ENCODE measurements at regions not wholly inside any gene's neighbourhood (a gene's known extent, or its start where the extent isn't known, plus 50 kb on each side); places are given as distances from the start of the nearest gene placed in this dataset.
"Not testable (repeated sequence)": the region's sequence is repeated elsewhere in the genome, so short reads cannot be mapped to it uniquely, and the experiment has no call there.

DNA sequence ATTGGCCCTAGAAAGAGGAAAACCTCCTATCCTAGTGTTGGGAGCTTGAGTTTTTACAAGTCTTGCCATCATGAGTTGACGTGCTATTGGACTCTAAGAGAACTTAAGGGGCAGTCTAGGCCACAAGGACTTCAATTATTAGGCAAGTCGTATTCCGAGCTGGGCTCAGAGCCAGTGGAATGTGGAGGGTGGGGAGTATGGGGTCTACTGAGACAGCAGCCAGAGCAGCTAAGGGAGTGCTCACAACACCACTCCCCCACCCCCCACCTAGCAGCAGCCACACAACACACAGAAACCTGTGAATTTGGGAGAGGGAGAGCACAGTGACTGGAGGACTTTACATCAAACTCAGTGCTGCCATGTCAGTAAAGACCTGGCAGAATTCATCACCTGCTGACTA lies 62.0 kb upstream of the ZNG1F start:
- not testable (repeated sequence) for H3K23ac ChIP-seq (ENCODE audit: low read depth, low read length, poor library complexity); H3K27me3 ChIP-seq (ENCODE audit: control insufficient read depth in 3 of 3, insufficient read depth in 3 of 3, low read depth in 1 of 3, low read length in 3 of 3); H2BK120ac ChIP-seq (ENCODE audit: low read depth, low read length); DNase-seq (ENCODE audit: low spot score); H3K14ac ChIP-seq (ENCODE audit: low read length); H2AK5ac ChIP-seq (ENCODE audit: low read depth, low read length); H3K4me2 ChIP-seq (ENCODE audit: insufficient read depth, low read length, poor library complexity, severe bottlenecking); H2BK12ac ChIP-seq (ENCODE audit: low read length); H2BK15ac ChIP-seq (ENCODE audit: low read length); H3K4me1 ChIP-seq (ENCODE audit: control insufficient read depth in 2 of 2, insufficient read depth in 1 of 2, low read depth in 1 of 2, low read length in 2 of 2); H3K4ac ChIP-seq (ENCODE audit: low read length); H2BK5ac ChIP-seq (ENCODE audit: low read length); H3K36me3 ChIP-seq (replicated peaks in 1 of 2; ENCODE audit: control insufficient read depth in 2 of 2, insufficient read depth in 2 of 2, low read length in 2 of 2); H4K8ac ChIP-seq (ENCODE audit: low read depth, low read length); H3K79me1 ChIP-seq (ENCODE audit: low read depth, low read length); H4K91ac ChIP-seq (ENCODE audit: low read depth, low read length, poor library complexity); H2AFZ ChIP-seq (ENCODE audit: low read length); H3K4me3 ChIP-seq (ENCODE audit: low read length in 2 of 2); H3K27ac ChIP-seq (replicated peaks; ENCODE audit: low read length); H3K9me3 ChIP-seq (replicated peaks in 1 of 2; ENCODE audit: control insufficient read depth in 2 of 2, insufficient read depth in 1 of 2, low read depth in 1 of 2, low read length in 2 of 2); H3K18ac ChIP-seq (ENCODE audit: low read length); H3K9ac ChIP-seq (ENCODE audit: low read depth, low read length, poor library complexity)
- WGBS, 2 donors (ENCODE audit: extremely low coverage in 2 of 2, insufficient read length in 2 of 2, insufficient replicate concordance in 1 of 2) = no CpG with 5 or more reads among the region's 3 CpGs

GRCh38 chr9:41246702-41247101 lies 57.6 kb upstream of the ZNG1F start:
- H3K4me1 ChIP-seq (ENCODE audit: control insufficient read depth in 2 of 2, insufficient read depth in 1 of 2, low read depth in 1 of 2, low read length in 2 of 2); H3K23ac ChIP-seq (ENCODE audit: low read depth, low read length, poor library complexity); H4K91ac ChIP-seq (ENCODE audit: low read depth, low read length, poor library complexity); H3K27me3 ChIP-seq (ENCODE audit: control insufficient read depth in 3 of 3, insufficient read depth in 3 of 3, low read depth in 1 of 3, low read length in 3 of 3); H3K27ac ChIP-seq (replicated peaks; ENCODE audit: low read length); H3K79me1 ChIP-seq (ENCODE audit: low read depth, low read length); H2BK15ac ChIP-seq (ENCODE audit: low read length); H2AFZ ChIP-seq (ENCODE audit: low read length); H3K9ac ChIP-seq (ENCODE audit: low read depth, low read length, poor library complexity); H3K4me2 ChIP-seq (ENCODE audit: insufficient read depth, low read length, poor library complexity, severe bottlenecking); H3K14ac ChIP-seq (ENCODE audit: low read length); H2BK12ac ChIP-seq (ENCODE audit: low read length); H4K8ac ChIP-seq (ENCODE audit: low read depth, low read length); H2AK5ac ChIP-seq (ENCODE audit: low read depth, low read length); H3K9me3 ChIP-seq (replicated peaks in 1 of 2; ENCODE audit: control insufficient read depth in 2 of 2, insufficient read depth in 1 of 2, low read depth in 1 of 2, low read length in 2 of 2); H2BK5ac ChIP-seq (ENCODE audit: low read length); H3K18ac ChIP-seq (ENCODE audit: low read length); H3K36me3 ChIP-seq (replicated peaks in 1 of 2; ENCODE audit: control insufficient read depth in 2 of 2, insufficient read depth in 2 of 2, low read length in 2 of 2); DNase-seq (ENCODE audit: low spot score); H3K4me3 ChIP-seq (ENCODE audit: low read length in 2 of 2); H3K4ac ChIP-seq (ENCODE audit: low read length); H2BK120ac ChIP-seq (ENCODE audit: low read depth, low read length): not testable (repeated sequence)
- no CpG with 5 or more reads among the region's 4 CpGs for WGBS, 2 donors (ENCODE audit: extremely low coverage in 2 of 2, insufficient read length in 2 of 2, insufficient replicate concordance in 1 of 2)

All from neuronal stem cell (in vitro differentiated cells).